ENCODE measurements at regions not wholly inside any gene's neighbourhood (a gene's known extent, or its start where the extent isn't known, plus 50 kb on each side); places are given as distances from the start of the nearest gene placed in this dataset.

DNA sequence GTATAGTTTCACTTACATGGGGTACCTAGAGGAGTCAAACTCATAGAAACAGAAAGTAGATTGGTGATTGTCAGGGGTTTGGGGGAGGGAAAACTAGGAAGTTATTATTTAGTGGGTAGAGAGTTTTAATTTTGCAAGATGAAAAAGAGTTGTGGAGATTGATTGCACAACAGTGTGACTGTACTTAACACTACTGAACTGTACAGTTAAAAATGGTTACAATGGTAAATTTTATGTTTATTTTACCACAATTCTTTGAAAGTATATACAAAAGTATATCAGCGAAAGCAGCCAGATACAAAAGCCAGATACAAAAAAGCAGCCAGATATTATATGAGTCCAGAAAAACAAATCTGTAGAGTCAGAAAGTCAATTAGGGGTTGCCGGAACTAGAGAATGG lies 247.6 kb downstream of the IPO8 start:
- CTCF ChIA-PET, result no interaction called here
- TF ChIP-seq, protein P1, sequence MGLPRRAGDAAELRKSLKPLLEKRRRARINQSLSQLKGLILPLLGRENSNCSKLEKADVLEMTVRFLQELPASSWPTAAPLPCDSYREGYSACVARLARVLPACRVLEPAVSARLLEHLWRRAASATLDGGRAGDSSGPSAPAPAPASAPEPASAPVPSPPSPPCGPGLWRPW (IDR thresholded peaks at IDR 0.05), result no peak
- TF ChIP-seq JUNB (IDR thresholded peaks at IDR 0.05) (no peak), EP300 (IDR thresholded peaks at IDR 0.05) (no peak), CHD2 (IDR thresholded peaks at IDR 0.05; ENCODE audit: low read length, partially characterized antibody) (no peak), HOXA7 (CRISPR knock-in tag; IDR thresholded peaks at IDR 0.05) (no peak), BHLHE40 (IDR thresholded peaks at IDR 0.05; ENCODE audit: low read depth, low read length) (no peak), HEYL (CRISPR knock-in tag; IDR thresholded peaks at IDR 0.05) (no peak), NFE2L2 (conservative IDR thresholded peaks at IDR 0.05; ENCODE audit: low read length) (no peak), ZC3H11A (IDR thresholded peaks at IDR 0.05) (no peak), CEBPB (IDR thresholded peaks at IDR 0.05) (no peak), HDAC2 (IDR thresholded peaks at IDR 0.05) (no peak), POLR2A (IDR thresholded peaks at IDR 0.05; ENCODE audit: low read length) (no peak), ZSCAN20 (CRISPR knock-in tag; IDR thresholded peaks at IDR 0.05) (no peak), SREBF2 (IDR thresholded peaks at IDR 0.05) (no peak), RNF2 (IDR thresholded peaks at IDR 0.05; ENCODE audit: borderline replicate concordance, low read depth) (no peak), FOSB (CRISPR knock-in tag; IDR thresholded peaks at IDR 0.05) (no peak), NR3C1 (IDR thresholded peaks at IDR 0.05) (no peak), EHMT2 (IDR thresholded peaks at IDR 0.05; ENCODE audit: low read depth) (no peak), TFCP2L1 (CRISPR knock-in tag; IDR thresholded peaks at IDR 0.05) (no peak), CHD4 (IDR thresholded peaks at IDR 0.05; ENCODE audit: borderline replicate concordance) (no peak)

DNA sequence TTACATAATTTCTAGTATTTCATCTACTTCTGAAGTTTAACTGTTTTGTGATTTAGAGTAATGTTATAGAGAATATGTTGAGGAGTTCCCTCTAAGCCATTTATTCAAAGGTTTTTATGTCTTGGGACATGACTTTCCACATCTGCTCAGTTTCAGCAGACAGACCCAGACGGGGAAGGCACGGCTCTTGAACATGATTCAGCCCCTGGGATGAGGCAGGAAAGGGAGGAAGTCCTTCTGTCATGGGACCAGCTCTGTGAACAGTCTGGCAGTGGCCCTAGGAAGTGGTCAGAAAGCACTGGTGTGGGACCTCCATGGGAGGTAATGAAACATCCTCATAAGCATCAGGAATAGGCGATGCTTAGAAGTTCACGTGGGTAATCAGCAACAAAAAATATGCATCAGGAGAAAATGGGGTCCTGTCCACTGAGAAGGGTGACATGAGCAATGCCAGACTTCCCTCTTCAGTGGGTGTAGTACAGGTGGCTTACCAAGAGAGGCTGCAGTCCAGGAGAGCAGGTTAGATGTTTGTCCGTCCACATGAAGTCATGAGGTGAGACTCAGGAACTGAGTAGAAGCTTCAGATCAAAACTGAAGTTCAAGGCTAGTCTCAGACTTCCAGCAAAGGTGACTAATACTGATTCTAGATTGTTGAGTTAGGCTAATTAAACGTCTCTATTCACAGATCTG lies 248.5 kb downstream of the IPO8 start:
- DNase-seq (ENCODE audit: low read depth in 1 of 2, low spot score in 1 of 2), result peak in 1 of 2 experiments; percentile 6
- no peak overlapping the region for H3K4me2 ChIP-seq
- ATAC-seq, result peak in 1 of 2 experiments; percentile 54; a peak in 1 of 6 replicates
- FAIRE-seq, result no peak
- CTCF ChIA-PET, result no interaction called here
- TF ChIP-seq CEBPB (IDR thresholded peaks at IDR 0.05) (no peak), HOXB13 (CRISPR knock-in tag; IDR thresholded peaks at IDR 0.05; ENCODE audit: low read depth) (no peak), POLR2A (IDR thresholded peaks at IDR 0.05; ENCODE audit: low read length) (no peak), RFX5 (IDR thresholded peaks at IDR 0.05) (no peak), EHF (CRISPR knock-in tag; IDR thresholded peaks at IDR 0.05) (no peak), NR3C1 (IDR thresholded peaks at IDR 0.05) (no peak), MAZ (IDR thresholded peaks at IDR 0.05; ENCODE audit: borderline replicate concordance, low read depth, low read length) (no peak), RNF2 (IDR thresholded peaks at IDR 0.05; ENCODE audit: borderline replicate concordance, low read depth) (no peak), RCOR1 (IDR thresholded peaks at IDR 0.05; ENCODE audit: low read depth, low read length) (no peak), NPAS2 (CRISPR knock-in tag; IDR thresholded peaks at IDR 0.05; ENCODE audit: borderline replicate concordance) (no peak), CHD4 (IDR thresholded peaks at IDR 0.05; ENCODE audit: borderline replicate concordance) (no peak)
- TF ChIP-seq, protein P2, sequence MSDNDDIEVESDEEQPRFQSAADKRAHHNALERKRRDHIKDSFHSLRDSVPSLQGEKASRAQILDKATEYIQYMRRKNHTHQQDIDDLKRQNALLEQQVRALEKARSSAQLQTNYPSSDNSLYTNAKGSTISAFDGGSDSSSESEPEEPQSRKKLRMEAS (IDR thresholded peaks at IDR 0.05), result no peak
- TF ChIP-seq, protein P3, sequence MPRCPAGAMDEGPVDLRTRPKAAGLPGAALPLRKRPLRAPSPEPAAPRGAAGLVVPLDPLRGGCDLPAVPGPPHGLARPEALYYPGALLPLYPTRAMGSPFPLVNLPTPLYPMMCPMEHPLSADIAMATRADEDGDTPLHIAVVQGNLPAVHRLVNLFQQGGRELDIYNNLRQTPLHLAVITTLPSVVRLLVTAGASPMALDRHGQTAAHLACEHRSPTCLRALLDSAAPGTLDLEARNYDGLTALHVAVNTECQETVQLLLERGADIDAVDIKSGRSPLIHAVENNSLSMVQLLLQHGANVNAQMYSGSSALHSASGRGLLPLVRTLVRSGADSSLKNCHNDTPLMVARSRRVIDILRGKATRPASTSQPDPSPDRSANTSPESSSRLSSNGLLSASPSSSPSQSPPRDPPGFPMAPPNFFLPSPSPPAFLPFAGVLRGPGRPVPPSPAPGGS (IDR thresholded peaks at IDR 0.05), result no peak
- TF ChIP-seq, protein P4, sequence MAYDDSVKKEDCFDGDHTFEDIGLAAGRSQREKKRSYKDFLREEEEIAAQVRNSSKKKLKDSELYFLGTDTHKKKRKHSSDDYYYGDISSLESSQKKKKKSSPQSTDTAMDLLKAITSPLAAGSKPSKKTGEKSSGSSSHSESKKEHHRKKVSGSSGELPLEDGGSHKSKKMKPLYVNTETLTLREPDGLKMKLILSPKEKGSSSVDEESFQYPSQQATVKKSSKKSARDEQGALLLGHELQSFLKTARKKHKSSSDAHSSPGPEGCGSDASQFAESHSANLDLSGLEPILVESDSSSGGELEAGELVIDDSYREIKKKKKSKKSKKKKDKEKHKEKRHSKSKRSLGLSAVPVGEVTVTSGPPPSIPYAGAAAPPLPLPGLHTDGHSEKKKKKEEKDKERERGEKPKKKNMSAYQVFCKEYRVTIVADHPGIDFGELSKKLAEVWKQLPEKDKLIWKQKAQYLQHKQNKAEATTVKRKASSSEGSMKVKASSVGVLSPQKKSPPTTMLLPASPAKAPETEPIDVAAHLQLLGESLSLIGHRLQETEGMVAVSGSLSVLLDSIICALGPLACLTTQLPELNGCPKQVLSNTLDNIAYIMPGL (CRISPR knock-in tag; IDR thresholded peaks at IDR 0.05; ENCODE audit: borderline replicate concordance), result no peak
- TF ChIP-seq, protein P5, sequence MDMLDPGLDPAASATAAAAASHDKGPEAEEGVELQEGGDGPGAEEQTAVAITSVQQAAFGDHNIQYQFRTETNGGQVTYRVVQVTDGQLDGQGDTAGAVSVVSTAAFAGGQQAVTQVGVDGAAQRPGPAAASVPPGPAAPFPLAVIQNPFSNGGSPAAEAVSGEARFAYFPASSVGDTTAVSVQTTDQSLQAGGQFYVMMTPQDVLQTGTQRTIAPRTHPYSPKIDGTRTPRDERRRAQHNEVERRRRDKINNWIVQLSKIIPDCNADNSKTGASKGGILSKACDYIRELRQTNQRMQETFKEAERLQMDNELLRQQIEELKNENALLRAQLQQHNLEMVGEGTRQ (IDR thresholded peaks at IDR 0.05), result no peak
- POLR2A ChIA-PET, result no interaction called here
- H3K9me3 ChIP-seq, result 0 out of 3 replicates have a peak, but pooled peaks cover 8% of the 10 kb centered on the region
- no peak overlapping the region for H3K4me3 ChIP-seq
- 5% methylated on average over 6 of the region's 6 CpGs for WGBS (ENCODE audit: missing lambda C conversion rate)
- no peak overlapping the region for H3K27ac ChIP-seq
- H3K4me1 ChIP-seq, result no peaks in the 10 kb centered on the region

More for the DNA sequence above, 247.6 kb downstream of the IPO8 start:
- H3K4me1 ChIP-seq, result no peaks in the 10 kb centered on the region
- no peak for DNase-seq (ENCODE audit: low read depth in 1 of 2, low spot score in 1 of 2)
- H3K9me3 ChIP-seq, result 0 out of 3 replicates have a peak, but pooled peaks cover 8% of the 10 kb centered on the region
- no peak overlapping the region for H3K4me3 ChIP-seq
- POLR2A ChIA-PET, result no interaction called here
- no peak for FAIRE-seq
- WGBS (ENCODE audit: missing lambda C conversion rate), result 7% methylated on average over 2 of the region's 2 CpGs
- ATAC-seq, result no peak
- no peak overlapping the region for H3K4me2 ChIP-seq
- H3K27ac ChIP-seq, result no peak overlapping the region

Measured in A549 (cell line).